HEK293 (cell line): ENCODE measurements at regions not wholly inside any gene's neighbourhood (a gene's known extent, or its start where the extent isn't known, plus 50 kb on each side); places are given as distances from the start of the nearest gene placed in this dataset.

Experiments
- CTCF ChIA-PET: fragments of 350-600 bp; formaldehyde crosslinking; extraction: SDS; loops from one replicate; lab custom pipeline; 2021; ENCODE audit warnings: antibody characterized with exemption; lab: Yijun Ruan, JAX
- POLR2A ChIA-PET: fragments of 300-600 bp; formaldehyde crosslinking; extraction: SDS; loops from one replicate; lab custom pipeline; 2020; ENCODE audit warnings: antibody characterized with exemption, inconsistent platforms; lab: Yijun Ruan, JAX
- H3K27ac ChIP-seq: fragments of 200-500 bp; sonication (Bioruptor generic); 2 replicates; pipeline ENCODE4 v1.5.1; 2014; ENCODE audit warnings: low read depth, low read length, control low read depth, inconsistent platforms; ENCODE audit errors: extremely low read depth
- H3K36me3 ChIP-seq, 2 experiments: fragments of 200-500 bp in 1 of 2; sonication (Bioruptor generic) in 1 of 2; 1 replicate in 1 of 2; 2 replicates in 1 of 2; pipeline ENCODE4 v1.5.1; 2014 to 2017; ENCODE audit warnings: inconsistent platforms in 2 of 2, low read length in 2 of 2; ENCODE audit not compliant: control insufficient read depth in 2 of 2, insufficient read depth in 1 of 2
- H3K4me1 ChIP-seq: fragments of 200-500 bp; sonication (Bioruptor generic); 2 replicates; pipeline ENCODE4 v1.5.1; 2014; ENCODE audit warnings: mild to moderate bottlenecking, low read length, inconsistent platforms; ENCODE audit not compliant: control insufficient read depth, insufficient read depth
- H3K4me3 ChIP-seq: 2 replicates; pipeline ENCODE4 v1.5.1; 2011; ENCODE audit warnings: low read depth, mild to moderate bottlenecking, control low read depth, low read length, moderate library complexity
- H3K9me3 ChIP-seq: fragments of 200-500 bp; sonication (Bioruptor generic); 2 replicates; pipeline ENCODE4 v1.5.1; 2014; ENCODE audit warnings: low read depth, low read length, inconsistent platforms; ENCODE audit not compliant: control insufficient read depth, insufficient read depth
- GLIS1 ChIP-seq: fragments of 450-650 bp; formaldehyde crosslinking; IDR thresholded peaks from 2 replicates; pipeline ENCODE4 v1.5.1; 2016; ENCODE audit warnings: missing biosample characterization, missing genetic modification characterization
- HOXA7 ChIP-seq: sonication (generic); formaldehyde crosslinking; IDR thresholded peaks from 2 replicates; pipeline ENCODE4 v1.8.1; 2022; ENCODE audit warnings: missing genetic modification reagents, borderline replicate concordance
- HOXC10 ChIP-seq: sonication (generic); formaldehyde crosslinking; IDR thresholded peaks from 2 replicates; pipeline ENCODE4 v1.8.1; 2023; ENCODE audit warnings: mild to moderate bottlenecking, missing genetic modification reagents
- KLF10 ChIP-seq: fragments of 450-650 bp; IDR thresholded peaks from 2 replicates; pipeline ENCODE4 v1.5.1; 2018; ENCODE audit warnings: missing biosample characterization, mild to moderate bottlenecking, missing genetic modification characterization
- RBAK ChIP-seq: fragments of 450-650 bp; formaldehyde crosslinking; IDR thresholded peaks from 2 replicates; pipeline ENCODE4 v1.5.1; 2016; ENCODE audit warnings: missing biosample characterization, missing genetic modification characterization
- SCRT2 ChIP-seq: fragments of 450-650 bp; formaldehyde crosslinking; IDR thresholded peaks from 2 replicates; pipeline ENCODE4 v1.5.1; 2016; ENCODE audit warnings: missing biosample characterization, missing genetic modification characterization
- ZBTB1 ChIP-seq: fragments of 450-650 bp; formaldehyde crosslinking; IDR thresholded peaks from 2 replicates; pipeline ENCODE4 v1.5.1; 2016; ENCODE audit warnings: missing biosample characterization, missing genetic modification characterization
- ZBTB17 ChIP-seq: fragments of 450-650 bp; formaldehyde crosslinking; IDR thresholded peaks from 2 replicates; pipeline ENCODE4 v1.5.1; 2016; ENCODE audit warnings: missing biosample characterization, missing genetic modification characterization
- ZIC2 ChIP-seq: fragments of 450-650 bp; formaldehyde crosslinking; IDR thresholded peaks from 2 replicates; pipeline ENCODE4 v1.5.1; 2016; ENCODE audit warnings: missing biosample characterization, missing genetic modification characterization
- ZNF138 ChIP-seq: fragments of 450-650 bp; formaldehyde crosslinking; IDR thresholded peaks from 2 replicates; pipeline ENCODE4 v1.5.1; 2016; ENCODE audit warnings: missing biosample characterization, missing genetic modification characterization, borderline replicate concordance
- ZNF184 ChIP-seq: fragments of 450-650 bp; IDR thresholded peaks from 2 replicates; pipeline ENCODE4 v1.5.1; 2018; ENCODE audit warnings: missing biosample characterization, mild to moderate bottlenecking, missing genetic modification characterization
- ZNF23 ChIP-seq: fragments of 450-650 bp; formaldehyde crosslinking; IDR thresholded peaks from 2 replicates; pipeline ENCODE4 v1.5.1; 2016; ENCODE audit warnings: missing biosample characterization, missing genetic modification characterization, borderline replicate concordance
- ZNF248 ChIP-seq: fragments of 450-650 bp; formaldehyde crosslinking; IDR thresholded peaks from 2 replicates; pipeline ENCODE4 v1.5.1; 2017; ENCODE audit warnings: missing biosample characterization, missing genetic modification characterization
- ZNF311 ChIP-seq: fragments of 450-650 bp; formaldehyde crosslinking; IDR thresholded peaks from 2 replicates; pipeline ENCODE4 v1.5.1; 2017; ENCODE audit warnings: missing biosample characterization, missing genetic modification characterization, borderline replicate concordance
- ZNF341 ChIP-seq: fragments of 450-650 bp; formaldehyde crosslinking; IDR thresholded peaks from 2 replicates; pipeline ENCODE4; 2016; ENCODE audit warnings: low read depth, missing biosample characterization, missing genetic modification characterization
- ZNF366 ChIP-seq: fragments of 450-650 bp; formaldehyde crosslinking; conservative IDR thresholded peaks from 2 replicates; pipeline ENCODE4 v1.5.1; 2016; ENCODE audit warnings: missing biosample characterization, missing genetic modification characterization
- ZNF510 ChIP-seq: fragments of 450-650 bp; formaldehyde crosslinking; IDR thresholded peaks from 2 replicates; pipeline ENCODE4 v1.5.1; 2018; ENCODE audit warnings: mild to moderate bottlenecking, missing genetic modification characterization, missing biosample characterization; ENCODE audit not compliant: insufficient replicate concordance
- ZNF548 ChIP-seq: fragments of 450-650 bp; formaldehyde crosslinking; IDR thresholded peaks from 2 replicates; pipeline ENCODE4 v1.5.1; 2016; ENCODE audit warnings: missing biosample characterization, missing genetic modification characterization
- ZNF623 ChIP-seq: fragments of 450-650 bp; formaldehyde crosslinking; IDR thresholded peaks from 2 replicates; pipeline ENCODE4 v1.5.1; 2016; ENCODE audit warnings: missing biosample characterization, missing genetic modification characterization
- ZNF639 ChIP-seq: fragments of 450-650 bp; formaldehyde crosslinking; IDR thresholded peaks from 2 replicates; pipeline ENCODE4 v1.5.1; 2016; ENCODE audit warnings: missing biosample characterization, missing genetic modification characterization
- ZNF654 ChIP-seq: fragments of 450-650 bp; formaldehyde crosslinking; IDR thresholded peaks from 2 replicates; pipeline ENCODE4 v1.5.1; 2016; ENCODE audit warnings: low read depth, missing biosample characterization, missing genetic modification characterization
- ZNF664 ChIP-seq: fragments of 450-650 bp; formaldehyde crosslinking; IDR thresholded peaks from 2 replicates; pipeline ENCODE4 v1.5.1; 2016; ENCODE audit warnings: missing biosample characterization, missing genetic modification characterization
- ZNF670 ChIP-seq: fragments of 450-650 bp; formaldehyde crosslinking; IDR thresholded peaks from 2 replicates; pipeline ENCODE4 v1.5.1; 2016; ENCODE audit warnings: missing biosample characterization, missing genetic modification characterization, low read depth
- TF ChIP-seq, protein P1 (sequence below): fragments of 450-650 bp; formaldehyde crosslinking; IDR thresholded peaks from 2 replicates; pipeline ENCODE4 v1.5.1; 2016; ENCODE audit warnings: missing biosample characterization, missing genetic modification characterization
- TF ChIP-seq, protein P2 (sequence below): fragments of 450-650 bp; formaldehyde crosslinking; IDR thresholded peaks from 2 replicates; pipeline ENCODE4 v1.5.1; 2016; ENCODE audit warnings: missing biosample characterization, missing genetic modification characterization
- TF ChIP-seq, protein P3 (sequence below): fragments of 450-650 bp; formaldehyde crosslinking; IDR thresholded peaks from 2 replicates; pipeline ENCODE4 v1.5.1; 2017; ENCODE audit warnings: missing biosample characterization, missing genetic modification characterization
- TF ChIP-seq, protein P4 (sequence below): fragments of 450-650 bp; formaldehyde crosslinking; IDR thresholded peaks from 2 replicates; pipeline ENCODE4 v1.5.1; 2016; ENCODE audit warnings: missing biosample characterization, missing genetic modification characterization

DNA sequence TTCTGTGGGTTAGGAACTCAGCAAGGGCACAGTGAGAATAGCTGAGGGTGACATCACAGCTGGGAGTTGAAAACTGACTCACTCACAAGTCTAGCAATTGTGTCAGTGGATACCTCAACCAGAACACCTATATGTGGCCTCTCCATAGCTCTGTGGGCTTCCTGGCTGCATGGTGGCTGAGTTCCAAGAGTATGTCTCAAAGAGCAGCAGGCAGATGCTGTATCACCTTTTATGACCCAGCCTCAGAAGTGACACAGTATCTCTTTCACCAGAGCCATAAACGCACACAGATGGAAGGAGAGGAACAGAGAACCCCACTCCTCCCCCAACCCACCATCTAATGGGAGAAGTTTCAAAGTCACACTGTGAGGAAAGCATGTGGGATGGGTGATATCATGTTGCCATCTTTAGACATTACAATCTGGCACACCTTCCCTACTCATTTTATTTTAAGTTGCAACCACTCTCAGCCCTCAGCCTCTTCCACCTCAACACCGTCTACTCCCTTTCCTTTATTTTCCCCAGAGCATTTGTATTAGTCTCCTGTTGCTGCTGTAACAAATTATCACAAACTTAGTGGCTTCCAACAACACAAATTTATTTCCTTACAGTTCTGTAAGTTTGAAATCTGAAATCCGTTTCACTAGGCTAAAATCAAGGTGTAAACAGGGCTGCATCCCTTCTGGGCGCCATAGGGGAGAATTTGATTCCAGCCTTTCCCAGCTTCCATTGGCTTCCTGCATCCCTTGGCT is 134.6 kb upstream of the SPATS2L start (continued):
- TF ChIP-seq, protein P1, sequence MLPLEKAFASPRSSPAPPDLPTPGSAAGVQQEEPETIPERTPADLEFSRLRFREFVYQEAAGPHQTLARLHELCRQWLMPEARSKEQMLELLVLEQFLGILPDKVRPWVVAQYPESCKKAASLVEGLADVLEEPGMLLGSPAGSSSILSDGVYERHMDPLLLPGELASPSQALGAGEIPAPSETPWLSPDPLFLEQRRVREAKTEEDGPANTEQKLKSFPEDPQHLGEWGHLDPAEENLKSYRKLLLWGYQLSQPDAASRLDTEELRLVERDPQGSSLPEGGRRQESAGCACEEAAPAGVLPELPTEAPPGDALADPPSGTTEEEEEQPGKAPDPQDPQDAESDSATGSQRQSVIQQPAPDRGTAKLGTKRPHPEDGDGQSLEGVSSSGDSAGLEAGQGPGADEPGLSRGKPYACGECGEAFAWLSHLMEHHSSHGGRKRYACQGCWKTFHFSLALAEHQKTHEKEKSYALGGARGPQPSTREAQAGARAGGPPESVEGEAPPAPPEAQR (tag by site-specific recombination): no peak
- TF ChIP-seq ZNF138 (tag by site-specific recombination): no peak
- TF ChIP-seq ZNF23 (tag by site-specific recombination): no peak
- no peak for TF ChIP-seq ZBTB1 (tag by site-specific recombination)

- H3K4me1 ChIP-seq: no peaks in the 10 kb centered on the region
- no peaks in the 10 kb centered on the region for H3K36me3 ChIP-seq
- no peaks in the 10 kb centered on the region for H3K9me3 ChIP-seq
- no peak overlapping the region for H3K4me3 ChIP-seq
- ChIA-PET CTCF (no interaction called here), POLR2A (no interaction called here)
- H3K27ac ChIP-seq: no peak overlapping the region
- TF ChIP-seq ZNF138 (tag by site-specific recombination): no peak
- TF ChIP-seq, protein P2, sequence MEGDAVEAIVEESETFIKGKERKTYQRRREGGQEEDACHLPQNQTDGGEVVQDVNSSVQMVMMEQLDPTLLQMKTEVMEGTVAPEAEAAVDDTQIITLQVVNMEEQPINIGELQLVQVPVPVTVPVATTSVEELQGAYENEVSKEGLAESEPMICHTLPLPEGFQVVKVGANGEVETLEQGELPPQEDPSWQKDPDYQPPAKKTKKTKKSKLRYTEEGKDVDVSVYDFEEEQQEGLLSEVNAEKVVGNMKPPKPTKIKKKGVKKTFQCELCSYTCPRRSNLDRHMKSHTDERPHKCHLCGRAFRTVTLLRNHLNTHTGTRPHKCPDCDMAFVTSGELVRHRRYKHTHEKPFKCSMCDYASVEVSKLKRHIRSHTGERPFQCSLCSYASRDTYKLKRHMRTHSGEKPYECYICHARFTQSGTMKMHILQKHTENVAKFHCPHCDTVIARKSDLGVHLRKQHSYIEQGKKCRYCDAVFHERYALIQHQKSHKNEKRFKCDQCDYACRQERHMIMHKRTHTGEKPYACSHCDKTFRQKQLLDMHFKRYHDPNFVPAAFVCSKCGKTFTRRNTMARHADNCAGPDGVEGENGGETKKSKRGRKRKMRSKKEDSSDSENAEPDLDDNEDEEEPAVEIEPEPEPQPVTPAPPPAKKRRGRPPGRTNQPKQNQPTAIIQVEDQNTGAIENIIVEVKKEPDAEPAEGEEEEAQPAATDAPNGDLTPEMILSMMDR: no peak
- TF ChIP-seq GLIS1 (tag by site-specific recombination): no peak
- no peak for TF ChIP-seq ZNF366
- no peak for TF ChIP-seq KLF10 (tag by site-specific recombination)
- no peak for TF ChIP-seq ZNF670 (tag by site-specific recombination)
- TF ChIP-seq ZNF654 (tag by site-specific recombination): no peak
- no peak for TF ChIP-seq ZNF248 (tag by site-specific recombination)
- TF ChIP-seq SCRT2 (tag by site-specific recombination): no peak
- TF ChIP-seq ZNF341 (tag by site-specific recombination): no peak
- no peak for TF ChIP-seq ZNF623 (tag by site-specific recombination)
- TF ChIP-seq ZBTB17 (tag by site-specific recombination): no peak
- TF ChIP-seq ZNF639 (tag by site-specific recombination): no peak
- no peak for TF ChIP-seq ZNF184 (tag by site-specific recombination)
Observed at GRCh38 chr2:200172521-200172920, 134.0 kb upstream of the SPATS2L start.

DNA sequence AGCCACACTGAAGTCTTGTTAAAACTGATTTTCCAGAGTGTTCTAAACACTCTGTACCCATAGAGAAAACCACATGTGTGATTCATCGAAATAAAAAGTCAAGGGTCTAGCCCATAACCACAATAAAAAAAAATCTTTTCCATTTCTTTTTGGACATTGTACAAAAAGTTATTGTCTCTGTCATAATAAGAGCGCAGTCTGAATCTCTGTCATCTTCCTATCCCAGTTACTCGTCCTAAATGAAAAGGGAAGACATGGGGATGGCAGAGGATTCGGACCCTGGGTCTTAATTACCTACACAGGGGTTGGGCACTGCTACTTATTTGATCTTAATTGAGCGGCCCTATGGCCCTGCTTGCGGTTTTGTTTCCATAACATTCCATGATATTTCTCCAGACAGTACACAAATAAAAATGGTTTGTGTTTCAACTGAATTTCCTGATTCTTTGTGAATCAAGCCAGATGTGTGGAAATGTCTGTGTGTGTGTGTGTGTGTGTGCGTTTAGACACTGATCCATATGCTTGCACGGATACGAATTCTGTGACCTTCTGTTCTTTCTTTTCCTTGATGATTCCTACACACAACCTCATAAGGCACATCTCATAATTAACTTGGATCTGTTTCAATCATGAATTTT is 133.4 kb upstream of the SPATS2L start:
- Histone ChIP-seq H3K36me3 (no peaks in the 10 kb centered on the region), H3K4me3 (no peak overlapping the region), H3K9me3 (no peaks in the 10 kb centered on the region), H3K27ac (no peak overlapping the region), H3K4me1 (no peaks in the 10 kb centered on the region)
- POLR2A ChIA-PET: no interaction called here
- CTCF ChIA-PET: no interaction called here
- TF ChIP-seq HOXA7 (CRISPR knock-in tag) (no peak), RBAK (tag by site-specific recombination) (no peak), ZNF664 (tag by site-specific recombination) (no peak), ZIC2 (tag by site-specific recombination) (no peak), ZNF311 (tag by site-specific recombination) (no peak), HOXC10 (no peak), ZNF510 (tag by site-specific recombination) (no peak), ZNF548 (no peak)
- TF ChIP-seq, protein P3, sequence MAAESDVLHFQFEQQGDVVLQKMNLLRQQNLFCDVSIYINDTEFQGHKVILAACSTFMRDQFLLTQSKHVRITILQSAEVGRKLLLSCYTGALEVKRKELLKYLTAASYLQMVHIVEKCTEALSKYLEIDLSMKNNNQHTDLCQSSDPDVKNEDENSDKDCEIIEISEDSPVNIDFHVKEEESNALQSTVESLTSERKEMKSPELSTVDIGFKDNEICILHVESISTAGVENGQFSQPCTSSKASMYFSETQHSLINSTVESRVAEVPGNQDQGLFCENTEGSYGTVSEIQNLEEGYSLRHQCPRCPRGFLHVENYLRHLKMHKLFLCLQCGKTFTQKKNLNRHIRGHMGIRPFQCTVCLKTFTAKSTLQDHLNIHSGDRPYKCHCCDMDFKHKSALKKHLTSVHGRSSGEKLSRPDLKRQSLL: no peak
- TF ChIP-seq, protein P4, sequence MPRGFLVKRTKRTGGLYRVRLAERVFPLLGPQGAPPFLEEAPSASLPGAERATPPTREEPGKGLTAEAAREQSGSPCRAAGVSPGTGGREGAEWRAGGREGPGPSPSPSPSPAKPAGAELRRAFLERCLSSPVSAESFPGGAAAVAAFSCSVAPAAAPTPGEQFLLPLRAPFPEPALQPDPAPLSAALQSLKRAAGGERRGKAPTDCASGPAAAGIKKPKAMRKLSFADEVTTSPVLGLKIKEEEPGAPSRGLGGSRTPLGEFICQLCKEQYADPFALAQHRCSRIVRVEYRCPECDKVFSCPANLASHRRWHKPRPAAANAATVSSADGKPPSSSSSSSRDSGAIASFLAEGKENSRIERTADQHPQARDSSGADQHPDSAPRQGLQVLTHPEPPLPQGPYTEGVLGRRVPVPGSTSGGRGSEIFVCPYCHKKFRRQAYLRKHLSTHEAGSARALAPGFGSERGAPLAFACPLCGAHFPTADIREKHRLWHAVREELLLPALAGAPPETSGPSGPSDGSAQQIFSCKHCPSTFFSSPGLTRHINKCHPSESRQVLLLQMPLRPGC (tag by site-specific recombination): no peak
